ENCODE measurements at regions not wholly inside any gene's neighbourhood (a gene's known extent, or its start where the extent isn't known, plus 50 kb on each side); places are given as distances from the start of the nearest gene placed in this dataset.

GRCh38 chr7:94111009-94111408 lies 106.9 kb upstream of the BET1 start:
- intact Hi-C loops (cut with DNase I), result no loop called here
- no peak overlapping the region for H3K4me3 ChIP-seq
- no peak overlapping the region for H3K27ac ChIP-seq
- H3K27me3 ChIP-seq, result no peaks in the 10 kb centered on the region
- DNase-seq (no peak), ATAC-seq (no peak)
- TF ChIP-seq POLR2A (IDR thresholded peaks at IDR 0.05) (no peak), CTCF (IDR thresholded peaks at IDR 0.05) (no peak)
- H3K36me3 ChIP-seq (replicated peaks in 1 of 2; ENCODE audit: insufficient read depth in 1 of 2, low read depth in 2 of 2), result no peaks in the 10 kb centered on the region
- WGBS, 2 donors, result 26 to 39% methylated on average over 2 of the region's 2 CpGs
- no peaks in the 10 kb centered on the region for H3K9me3 ChIP-seq
- peaks cover 4% of the 10 kb centered on the region for H3K4me1 ChIP-seq

- Histone ChIP-seq H3K4me1 (peaks cover 4% of the 10 kb centered on the region), H3K27ac (no peak overlapping the region), H3K9me3 (no peaks in the 10 kb centered on the region), H3K27me3 (no peaks in the 10 kb centered on the region), H3K4me3 (no peak overlapping the region), H3K36me3 (replicated peaks in 1 of 2; ENCODE audit: insufficient read depth in 1 of 2, low read depth in 2 of 2) (no peaks in the 10 kb centered on the region)
- TF ChIP-seq POLR2A (IDR thresholded peaks at IDR 0.05) (no peak), CTCF (IDR thresholded peaks at IDR 0.05) (no peak)
- intact Hi-C loops (cut with DNase I), result no loop called here
- ATAC-seq (no peak), DNase-seq (no peak)
- WGBS, 2 donors, result 87 to 93% methylated on average over 2 of the region's 2 CpGs
These were observed 111.2 kb upstream of the BET1 start for GRCh38 chr7:94115316-94115715.

- ATAC-seq (no peak), DNase-seq (no peak)
- no peaks in the 10 kb centered on the region for H3K9me3 ChIP-seq
- no peaks in the 10 kb centered on the region for H3K27me3 ChIP-seq
- H3K4me1 ChIP-seq, result no peaks in the 10 kb centered on the region
- no peak overlapping the region for H3K4me3 ChIP-seq
- intact Hi-C loops (cut with DNase I), result no loop called here
- no peak overlapping the region for H3K27ac ChIP-seq
- TF ChIP-seq POLR2A (IDR thresholded peaks at IDR 0.05) (no peak), CTCF (IDR thresholded peaks at IDR 0.05) (no peak)
- no peaks in the 10 kb centered on the region for H3K36me3 ChIP-seq (replicated peaks in 1 of 2; ENCODE audit: insufficient read depth in 1 of 2, low read depth in 2 of 2)
- WGBS, 2 donors, result 55 to 60% methylated on average over 1 of the region's 1 CpG
These were observed 119.0 kb upstream of the BET1 start for GRCh38 chr7:94123136-94123535.

GRCh38 chr7:94127026-94127425 lies 122.9 kb upstream of the BET1 start:
- no peaks in the 10 kb centered on the region for H3K4me1 ChIP-seq
- H3K4me3 ChIP-seq, result no peak overlapping the region
- no peaks in the 10 kb centered on the region for H3K9me3 ChIP-seq
- DNase-seq (no peak), ATAC-seq (no peak)
- TF ChIP-seq POLR2A (IDR thresholded peaks at IDR 0.05) (no peak), CTCF (IDR thresholded peaks at IDR 0.05) (no peak)
- no peaks in the 10 kb centered on the region for H3K27me3 ChIP-seq
- H3K36me3 ChIP-seq (replicated peaks in 1 of 2; ENCODE audit: insufficient read depth in 1 of 2, low read depth in 2 of 2), result no peaks in the 10 kb centered on the region
- intact Hi-C loops (cut with DNase I), result no loop called here
- no peak overlapping the region for H3K27ac ChIP-seq

GRCh38 chr7:94128072-94128471 lies 123.9 kb upstream of the BET1 start:
- 69 to 72% methylated on average over 2 of the region's 2 CpGs for WGBS, 2 donors
- no peak for ATAC-seq

More at GRCh38 chr7:94128072-94128471, 123.9 kb upstream of the BET1 start:
- Histone ChIP-seq H3K27ac (no peak overlapping the region), H3K36me3 (replicated peaks in 1 of 2; ENCODE audit: insufficient read depth in 1 of 2, low read depth in 2 of 2) (no peaks in the 10 kb centered on the region), H3K4me1 (no peaks in the 10 kb centered on the region), H3K9me3 (no peaks in the 10 kb centered on the region), H3K4me3 (no peak overlapping the region), H3K27me3 (no peaks in the 10 kb centered on the region)
- DNase-seq, result no peak
- TF ChIP-seq CTCF (IDR thresholded peaks at IDR 0.05), result no peak
- TF ChIP-seq POLR2A (IDR thresholded peaks at IDR 0.05), result no peak
- intact Hi-C loops (cut with DNase I), result no loop called here
